ENCODE measurements at regions not wholly inside any gene's neighbourhood (a gene's known extent, or its start where the extent isn't known, plus 50 kb on each side); places are given as distances from the start of the nearest gene placed in this dataset.

DNA sequence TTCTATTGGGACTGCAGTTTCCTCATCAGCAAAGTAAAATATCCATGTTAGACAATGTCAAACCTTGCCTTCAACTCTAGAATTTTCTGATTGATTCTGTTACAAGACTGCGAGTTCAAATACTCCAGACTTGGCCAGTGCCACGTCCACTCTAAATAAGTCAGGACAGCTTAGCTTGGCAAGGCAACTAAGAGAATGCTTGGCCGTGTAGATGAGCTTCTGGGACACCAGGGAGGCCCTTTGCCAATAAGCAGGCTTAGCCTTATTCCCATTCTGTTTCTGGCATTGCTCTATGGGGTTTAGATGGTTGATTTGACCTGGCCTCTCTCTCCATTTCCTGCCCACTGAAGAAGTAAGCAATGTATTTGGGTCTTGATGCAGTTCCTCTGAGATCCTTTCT lies 218.1 kb upstream of the SIX2 start:
- no peak overlapping the region for H3K4me3 ChIP-seq
- H3K4me1 ChIP-seq: peaks cover 0 to 10% (median 0%) of the 10 kb centered on the region in 6 donors
- WGBS, 5 donors: 67 to 91% (median 89%) methylated on average over 3 of the region's 3 CpGs
- peaks cover 0 to 22% (median 0%) of the 10 kb centered on the region in 7 donors for H3K27me3 ChIP-seq (replicated peaks in 1 of 7)
- intact Hi-C loops (cut with DNase I; ENCODE audit: low total_unique reads): no loop called here
- H3K27ac ChIP-seq: no peak overlapping the region
- no peak for TF ChIP-seq POLR2A (IDR thresholded peaks at IDR 0.05)
- TF ChIP-seq, protein P1, sequence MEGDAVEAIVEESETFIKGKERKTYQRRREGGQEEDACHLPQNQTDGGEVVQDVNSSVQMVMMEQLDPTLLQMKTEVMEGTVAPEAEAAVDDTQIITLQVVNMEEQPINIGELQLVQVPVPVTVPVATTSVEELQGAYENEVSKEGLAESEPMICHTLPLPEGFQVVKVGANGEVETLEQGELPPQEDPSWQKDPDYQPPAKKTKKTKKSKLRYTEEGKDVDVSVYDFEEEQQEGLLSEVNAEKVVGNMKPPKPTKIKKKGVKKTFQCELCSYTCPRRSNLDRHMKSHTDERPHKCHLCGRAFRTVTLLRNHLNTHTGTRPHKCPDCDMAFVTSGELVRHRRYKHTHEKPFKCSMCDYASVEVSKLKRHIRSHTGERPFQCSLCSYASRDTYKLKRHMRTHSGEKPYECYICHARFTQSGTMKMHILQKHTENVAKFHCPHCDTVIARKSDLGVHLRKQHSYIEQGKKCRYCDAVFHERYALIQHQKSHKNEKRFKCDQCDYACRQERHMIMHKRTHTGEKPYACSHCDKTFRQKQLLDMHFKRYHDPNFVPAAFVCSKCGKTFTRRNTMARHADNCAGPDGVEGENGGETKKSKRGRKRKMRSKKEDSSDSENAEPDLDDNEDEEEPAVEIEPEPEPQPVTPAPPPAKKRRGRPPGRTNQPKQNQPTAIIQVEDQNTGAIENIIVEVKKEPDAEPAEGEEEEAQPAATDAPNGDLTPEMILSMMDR (IDR thresholded peaks at IDR 0.05 in 8 of 11, conservative IDR thresholded peaks at IDR 0.05 in 3 of 11): no peak
- TF ChIP-seq POLR2AphosphoS5 (IDR thresholded peaks at IDR 0.05): no peak
- DNase-seq: no peak
- no peaks in the 10 kb centered on the region for H3K36me3 ChIP-seq
- peaks cover 0 to 13% (median 3%) of the 10 kb centered on the region in 8 donors for H3K9me3 ChIP-seq

DNA sequence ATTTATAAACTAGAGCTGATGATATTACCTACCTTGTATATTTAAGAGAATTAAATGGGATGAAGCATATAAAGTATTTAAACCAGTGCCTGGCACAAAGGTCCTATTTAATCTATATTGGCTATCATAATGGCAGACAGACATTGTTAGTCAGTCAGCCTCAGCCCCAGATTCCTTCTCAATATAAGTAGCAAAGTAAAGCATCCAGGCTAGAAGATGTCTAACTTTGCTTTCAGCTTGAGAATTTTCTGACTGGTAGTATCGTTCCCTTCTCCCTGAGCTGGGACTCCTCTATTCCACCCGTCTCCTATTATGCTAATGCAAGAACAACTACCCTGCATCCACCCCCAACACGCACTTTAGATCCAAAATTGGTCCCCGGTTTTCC lies 215.7 kb upstream of the SIX2 start:
- H3K27me3 ChIP-seq (replicated peaks in 1 of 7): peaks cover 0 to 44% (median 0%) of the 10 kb centered on the region in 7 donors
- H3K27ac ChIP-seq: no peak overlapping the region
- no peak overlapping the region for H3K4me3 ChIP-seq
- WGBS, 5 donors: 84 to 97% (median 88%) methylated on average over 4 of the region's 4 CpGs
- H3K36me3 ChIP-seq: no peaks in the 10 kb centered on the region
- no peak for TF ChIP-seq POLR2AphosphoS5 (IDR thresholded peaks at IDR 0.05)
- TF ChIP-seq, protein P1 (IDR thresholded peaks at IDR 0.05 in 8 of 11, conservative IDR thresholded peaks at IDR 0.05 in 3 of 11): no peak
- no peak for TF ChIP-seq POLR2A (IDR thresholded peaks at IDR 0.05)
- intact Hi-C loops (cut with DNase I; ENCODE audit: low total_unique reads): no loop called here
- H3K4me1 ChIP-seq: peaks cover 0 to 10% (median 0%) of the 10 kb centered on the region in 6 donors
- H3K9me3 ChIP-seq: peaks cover 0 to 13% (median 3%) of the 10 kb centered on the region in 8 donors
- DNase-seq: no peak

DNA sequence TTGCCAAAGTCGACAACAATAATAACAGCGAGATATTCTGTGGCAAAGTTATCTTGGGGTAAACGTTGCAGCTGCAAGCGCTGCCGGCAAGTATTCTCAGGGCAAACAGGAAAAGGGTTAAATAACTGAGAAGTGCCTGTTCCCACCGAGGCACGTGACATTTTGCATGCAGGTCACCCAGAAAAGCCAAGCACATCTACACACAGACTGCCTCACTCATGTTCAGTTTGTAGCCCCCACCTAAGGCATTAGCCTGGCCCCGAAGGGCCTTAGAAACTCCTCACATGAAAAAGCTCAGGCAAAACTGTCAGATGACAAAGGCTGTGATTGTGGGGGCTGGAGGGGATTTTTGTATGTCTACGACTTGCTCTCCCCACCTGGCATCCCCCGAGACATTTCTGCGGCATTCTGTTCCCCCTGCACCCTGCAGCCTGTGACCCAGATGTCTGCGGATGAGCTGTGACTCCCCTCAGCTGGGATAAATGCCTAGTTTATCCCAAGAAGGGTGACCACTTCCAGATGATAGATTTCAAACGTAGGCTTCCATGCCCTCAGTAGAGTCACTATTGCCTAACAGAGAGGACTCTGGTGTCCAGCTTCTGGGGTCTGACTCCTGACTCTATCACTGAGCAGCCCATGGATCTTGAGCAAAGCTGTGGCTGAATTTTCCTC lies 215.2 kb upstream of the SIX2 start:
- Histone ChIP-seq H3K27ac (no peak overlapping the region), H3K9me3 (peaks cover 0 to 13% (median 3%) of the 10 kb centered on the region in 8 donors), H3K4me3 (no peak overlapping the region), H3K4me1 (peaks cover 0 to 10% (median 0%) of the 10 kb centered on the region in 6 donors), H3K36me3 (no peaks in the 10 kb centered on the region), H3K27me3 (replicated peaks in 1 of 7) (peaks cover 0 to 48% (median 0%) of the 10 kb centered on the region in 7 donors)
- intact Hi-C loops (cut with DNase I; ENCODE audit: low total_unique reads): no loop called here
- no peak for DNase-seq
- WGBS, 5 donors: 22 to 41% (median 31%) methylated on average over 13 of the region's 13 CpGs
- TF ChIP-seq, protein P1 (IDR thresholded peaks at IDR 0.05 in 8 of 11, conservative IDR thresholded peaks at IDR 0.05 in 3 of 11): no peak
- TF ChIP-seq POLR2AphosphoS5 (IDR thresholded peaks at IDR 0.05) (no peak), POLR2A (IDR thresholded peaks at IDR 0.05) (no peak)

DNA sequence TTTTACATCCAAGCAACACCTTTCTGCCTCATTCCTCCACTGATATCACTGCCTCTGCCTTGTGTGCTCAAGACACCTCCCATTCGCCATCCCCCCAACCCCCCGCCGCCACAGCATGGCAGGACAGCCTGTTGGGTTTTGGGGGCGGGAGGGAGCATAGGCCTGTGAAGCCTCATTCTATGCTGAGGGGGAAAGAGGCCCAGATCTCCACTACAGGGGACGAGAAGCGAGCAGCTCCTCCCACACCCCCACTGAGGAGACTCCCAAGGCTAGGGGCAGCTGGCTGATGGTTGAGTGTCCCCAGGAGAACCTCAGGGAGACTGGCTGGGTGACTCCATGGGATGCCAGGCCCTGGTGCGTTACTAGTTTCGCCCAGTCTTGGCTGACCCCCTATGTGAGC lies 214.3 kb upstream of the SIX2 start:
- TF ChIP-seq POLR2AphosphoS5 (IDR thresholded peaks at IDR 0.05) (no peak), POLR2A (IDR thresholded peaks at IDR 0.05) (no peak)
- TF ChIP-seq, protein P1 (IDR thresholded peaks at IDR 0.05 in 8 of 11, conservative IDR thresholded peaks at IDR 0.05 in 3 of 11): no peak
- H3K9me3 ChIP-seq: peaks cover 0 to 13% (median 3%) of the 10 kb centered on the region in 8 donors
- H3K27ac ChIP-seq: no peak overlapping the region
- WGBS, 5 donors: 79 to 94% (median 80%) methylated on average over 8 of the region's 8 CpGs
- H3K27me3 ChIP-seq (replicated peaks in 1 of 7): peaks cover 0 to 51% (median 0%) of the 10 kb centered on the region in 7 donors
- peaks cover 0 to 10% (median 0%) of the 10 kb centered on the region in 6 donors for H3K4me1 ChIP-seq
- no peak overlapping the region for H3K4me3 ChIP-seq
- no peaks in the 10 kb centered on the region for H3K36me3 ChIP-seq
- no peak for DNase-seq
- intact Hi-C loops (cut with DNase I; ENCODE audit: low total_unique reads): no loop called here

Measured in spleen (tissue), 11 donors.